Naive thymus-derived CD4-positive, alpha-beta T cell (primary cell): ENCODE measurements at regions not wholly inside any gene's neighbourhood (a gene's known extent, or its start where the extent isn't known, plus 50 kb on each side); places are given as distances from the start of the nearest gene placed in this dataset.

Experiments used
- ATAC-seq: fragments of 150-1000 bp; cut with Tn5 transposase; 2 replicates; pipeline ENCODE4 v1.10.0; 2021; ENCODE audit warnings: mild to moderate bottlenecking, moderate library complexity
- CTCF ChIA-PET: fragments of 350-600 bp; sonication (Branson Sonifier 250); formaldehyde crosslinking; loops from one replicate; lab custom pipeline; 2021; ENCODE audit warnings: antibody characterized with exemption; lab: Charles Lee
- POLR2A ChIA-PET: fragments of 350-600 bp; sonication (Branson Sonifier 250); formaldehyde crosslinking; loops from one replicate; lab custom pipeline; 2021; ENCODE audit warnings: antibody characterized with exemption, inconsistent platforms; lab: Charles Lee
- DNase-seq, 9 donors: peaks; one replicate each; pipeline versions ENCODE4 v3.0.0 to v3.0.0-alpha.2; 2020 to 2022; ENCODE audit warnings: mixed read lengths in 1 of 9
- H3K27ac ChIP-seq: one replicate; pipeline ENCODE4 v1.7.0; 2013; ENCODE audit warnings: mild to moderate bottlenecking, low read depth, low read length, moderate library complexity
- H3K27me3 ChIP-seq, 2 donors: one replicate each; pipeline ENCODE4 v1.7.0; 2013; ENCODE audit warnings: low read length in 2 of 2, mild to moderate bottlenecking in 2 of 2, moderate library complexity in 2 of 2; ENCODE audit not compliant: control insufficient read depth in 2 of 2, insufficient read depth in 2 of 2
- H3K36me3 ChIP-seq, 3 experiments: 1 replicate in 2 of 3; 2 replicates in 1 of 3; pipeline ENCODE4 v1.7.0; 2013; ENCODE audit warnings: low read length in 3 of 3, mild to moderate bottlenecking in 3 of 3, moderate library complexity in 1 of 3; ENCODE audit not compliant: insufficient read depth in 3 of 3, control insufficient read depth in 2 of 3
- H3K4me1 ChIP-seq, 2 donors: one replicate each; pipeline ENCODE4 v1.7.0; 2013; ENCODE audit warnings: low read length in 2 of 2, mild to moderate bottlenecking in 2 of 2, moderate library complexity in 1 of 2; ENCODE audit not compliant: control insufficient read depth in 2 of 2, insufficient read depth in 2 of 2
- H3K4me3 ChIP-seq: 2 replicates; pipeline ENCODE4 v1.7.0; 2013; ENCODE audit warnings: mild to moderate bottlenecking, low read length
- H3K9me3 ChIP-seq, 3 experiments: 1 replicate in 2 of 3; 2 replicates in 1 of 3; pipeline ENCODE4 v1.7.0; 2013; ENCODE audit warnings: low read length in 3 of 3; ENCODE audit not compliant: control insufficient read depth in 2 of 3
- H3K27ac Mint-ChIP-seq, 9 donors: one replicate each; pipeline ENCODE4 v1.8.0; 2020 to 2022; ENCODE audit warnings: mixed read lengths in 9 of 9, mild to moderate bottlenecking in 8 of 9, moderate library complexity in 5 of 9, inconsistent platforms in 2 of 9
- H3K27me3 Mint-ChIP-seq, 5 donors: one replicate each; pipeline ENCODE4 v1.8.0; 2021 to 2022; ENCODE audit warnings: mixed read lengths in 5 of 5, mild to moderate bottlenecking in 1 of 5
- H3K36me3 Mint-ChIP-seq, 5 donors: one replicate each; pipeline ENCODE4 v1.8.0; 2020 to 2022; ENCODE audit warnings: mixed read lengths in 5 of 5, mild to moderate bottlenecking in 3 of 5, inconsistent platforms in 1 of 5
- H3K4me1 Mint-ChIP-seq, 7 donors: one replicate each; pipeline ENCODE4 v1.8.0; 2020 to 2022; ENCODE audit warnings: mixed read lengths in 7 of 7, mild to moderate bottlenecking in 3 of 7, inconsistent platforms in 1 of 7
- H3K4me3 Mint-ChIP-seq, 10 donors: one replicate each; pipeline ENCODE4 v1.8.0; 2020 to 2022; ENCODE audit warnings: mild to moderate bottlenecking in 10 of 10, mixed read lengths in 10 of 10, moderate library complexity in 6 of 10, inconsistent platforms in 2 of 10
- H3K9me3 Mint-ChIP-seq, 11 donors: one replicate each; pipeline ENCODE4 v1.8.0; 2020 to 2022; ENCODE audit warnings: mixed read lengths in 11 of 11, mild to moderate bottlenecking in 4 of 11, inconsistent platforms in 1 of 11, moderate library complexity in 1 of 11
- intact Hi-C, 2 donors: fragments of 100-400 bp; cut with micrococcal nuclease; formaldehyde crosslinking; loops; one replicate each; pipeline ENCODE4 v1.15.1; 2023

DNA sequence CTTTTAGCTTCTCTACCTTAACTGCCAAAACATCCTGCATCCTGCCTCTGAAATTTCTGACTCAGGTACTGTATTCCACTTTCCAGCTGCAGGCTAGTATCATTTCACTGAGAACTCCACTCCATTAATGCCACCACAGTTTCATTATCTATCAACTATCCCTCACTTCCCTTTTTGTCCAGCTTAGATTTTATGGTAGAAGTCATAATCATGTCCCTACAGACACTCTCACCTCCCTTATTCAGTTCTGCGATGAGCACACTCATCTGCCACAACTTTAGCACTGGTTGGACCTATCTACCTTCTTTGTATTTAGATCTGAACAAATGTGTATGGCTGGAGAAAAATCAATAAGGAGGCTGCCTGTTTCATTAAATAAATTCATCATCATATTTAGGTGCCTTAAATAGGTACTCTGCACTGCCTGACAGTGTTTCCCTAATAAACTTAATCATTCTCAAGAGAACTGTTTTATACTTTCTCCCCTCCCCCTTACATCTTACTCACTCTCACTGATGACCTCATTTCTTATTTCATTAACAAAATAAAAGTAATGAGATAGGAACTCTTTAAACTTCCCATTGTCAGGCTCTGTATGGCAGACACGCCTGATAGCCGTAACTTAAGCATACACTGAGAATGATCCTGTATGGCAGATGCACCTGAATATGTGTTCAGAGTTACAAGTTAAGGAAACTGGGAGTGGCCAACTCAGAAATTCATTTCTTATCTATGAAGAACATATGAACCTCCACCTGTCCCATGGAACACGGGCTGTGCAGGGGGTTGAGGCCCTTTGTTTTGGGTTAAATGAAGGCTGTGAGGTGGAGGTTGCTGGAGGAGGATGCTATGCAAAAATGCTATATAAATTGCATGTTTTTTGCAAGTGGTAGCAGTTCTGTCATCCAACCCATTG, 95.3 kb upstream of the MAN1A1 start:
- POLR2A ChIA-PET: interaction anchor here (0.6 kb wide), 1 partner anchor 443 kb away, joined by 3 read pairs; no protein-coding TSS in a partner anchor
- DNase-seq: no peak
- peaks cover 0 to 23% (median 0%) of the 10 kb centered on the region in 5 donors for H3K36me3 Mint-ChIP-seq
- Histone ChIP-seq H3K27me3 (no peaks in the 10 kb centered on the region), H3K9me3 (no peaks in the 10 kb centered on the region), H3K4me3 (no peak overlapping the region), H3K36me3 (no peaks in the 10 kb centered on the region), H3K4me1 (no peaks in the 10 kb centered on the region), H3K27ac (no peak overlapping the region)
- H3K27ac Mint-ChIP-seq: peak overlapping the region in 1 of 9 donors; percentile 34
- peaks cover 0 to 48% (median 0%) of the 10 kb centered on the region in 7 donors for H3K4me1 Mint-ChIP-seq
- H3K9me3 Mint-ChIP-seq: peaks cover 0 to 13% (median 0%) of the 10 kb centered on the region in 11 donors
- ATAC-seq: peak; percentile 27
- H3K27me3 Mint-ChIP-seq: peaks cover 0 to 3% (median 0%) of the 10 kb centered on the region in 5 donors
- intact Hi-C loops: loop anchor here in 1 of 2 donors (2.0 kb wide), 1 partner anchor 14 kb away; no protein-coding TSS in a partner anchor
- CTCF ChIA-PET: no interaction called here
- H3K4me3 Mint-ChIP-seq: peak overlapping the region in 1 of 10 donors; percentile 5

DNA sequence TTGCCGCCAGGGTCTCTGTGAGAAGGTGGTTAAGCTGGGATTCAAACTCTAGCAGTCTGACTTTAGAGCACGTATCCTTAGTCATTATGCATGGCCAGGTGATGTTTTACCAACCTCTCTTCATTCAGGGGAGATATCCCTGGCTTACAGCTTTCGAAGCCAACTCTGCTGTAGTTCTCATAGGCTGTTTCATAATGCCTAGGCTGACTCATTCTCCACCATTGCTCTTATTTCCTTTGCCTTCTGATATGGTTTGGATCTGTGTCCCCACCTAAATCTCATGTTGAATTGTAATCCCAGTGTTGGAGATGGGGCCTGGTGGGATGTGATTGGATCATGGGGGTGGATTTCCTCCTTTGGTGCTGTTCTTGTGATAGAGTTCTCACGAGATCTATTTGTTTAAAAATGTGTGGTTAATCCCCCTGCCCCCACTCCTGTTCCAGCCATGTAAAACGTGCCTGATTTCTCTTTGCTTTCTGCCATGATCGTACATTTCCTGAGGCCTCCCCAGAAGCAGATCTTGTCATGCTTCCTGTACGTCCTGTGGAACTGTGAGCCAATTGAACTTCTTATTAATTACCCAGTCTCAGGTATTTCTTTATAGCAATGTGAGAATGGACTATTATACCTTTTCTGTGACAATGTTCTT, 94.6 kb upstream of the MAN1A1 start:
- Mint-ChIP-seq H3K27me3 (peaks cover 0 to 3% (median 0%) of the 10 kb centered on the region in 5 donors), H3K4me3 (peak overlapping the region in 1 of 10 donors; percentile 5), H3K4me1 (peaks cover 0 to 44% (median 0%) of the 10 kb centered on the region in 7 donors), H3K27ac (peak overlapping the region in 1 of 9 donors; percentile 34), H3K36me3 (peaks cover 0 to 21% (median 0%) of the 10 kb centered on the region in 5 donors), H3K9me3 (peaks cover 0 to 14% (median 0%) of the 10 kb centered on the region in 11 donors)
- no peak for ATAC-seq
- no peak overlapping the region for H3K27ac ChIP-seq
- ChIA-PET POLR2A (interaction anchor here (0.6 kb wide), 1 partner anchor 444 kb away, joined by 3 read pairs; no protein-coding TSS in a partner anchor), CTCF (no interaction called here)
- H3K9me3 ChIP-seq: no peaks in the 10 kb centered on the region
- no peaks in the 10 kb centered on the region for H3K27me3 ChIP-seq
- no peaks in the 10 kb centered on the region for H3K4me1 ChIP-seq
- H3K4me3 ChIP-seq: no peak overlapping the region
- intact Hi-C loops: loop anchor here in 1 of 2 donors (2.0 kb wide), 1 partner anchor 15 kb away; no protein-coding TSS in a partner anchor
- no peaks in the 10 kb centered on the region for H3K36me3 ChIP-seq
- DNase-seq: no peak

DNA sequence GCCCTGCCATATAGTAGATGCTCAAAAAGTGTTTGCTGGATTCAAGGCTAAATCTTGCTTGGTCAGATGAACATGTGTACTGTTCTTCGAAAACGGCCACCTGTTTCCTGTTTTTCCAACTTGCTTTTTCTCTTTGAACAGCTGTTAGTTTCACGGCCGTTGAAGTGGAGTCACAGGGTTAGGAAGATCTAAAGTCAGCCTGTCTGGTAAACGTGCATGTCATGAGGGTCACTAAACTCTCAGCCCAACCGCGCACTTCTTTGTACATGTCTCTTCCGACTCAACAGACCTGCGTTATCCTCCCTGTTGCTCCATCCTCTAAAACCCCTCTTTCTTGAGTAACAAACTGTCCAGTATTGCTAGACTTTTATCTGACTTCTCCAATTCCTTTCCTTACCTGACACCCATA, 93.2 kb upstream of the MAN1A1 start:
- CTCF ChIA-PET: interaction anchor here (0.5 kb wide), 1 partner anchor 290 kb away, joined by 3 read pairs; no protein-coding TSS in a partner anchor
- intact Hi-C loops: no loop called here

DNA sequence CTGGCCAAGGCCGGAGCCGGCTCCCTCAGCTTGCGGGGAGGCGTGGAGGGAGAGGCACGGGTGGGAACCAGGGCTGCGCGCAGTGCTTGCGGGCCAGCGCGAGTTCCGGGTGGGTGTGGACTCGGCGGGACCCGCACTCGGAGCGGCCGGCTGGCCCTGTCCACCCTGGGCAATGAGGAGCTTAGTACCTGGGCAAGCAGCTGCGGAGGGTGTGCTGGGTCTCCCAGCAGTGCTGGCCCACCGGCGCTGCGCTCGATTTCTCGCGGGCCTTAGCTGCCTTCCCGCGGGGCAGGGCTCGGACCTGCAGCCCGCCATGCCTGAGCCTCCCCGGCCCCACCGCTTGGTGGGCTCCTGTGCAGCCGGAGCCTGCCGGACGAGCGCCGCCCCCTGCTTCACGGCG, 91.4 kb upstream of the MAN1A1 start:
- H3K36me3 Mint-ChIP-seq: peaks cover 0 to 23% (median 0%) of the 10 kb centered on the region in 5 donors
- peaks cover 0 to 6% (median 0%) of the 10 kb centered on the region in 5 donors for H3K27me3 Mint-ChIP-seq
- H3K9me3 Mint-ChIP-seq: peaks cover 0 to 14% (median 0%) of the 10 kb centered on the region in 11 donors
- H3K4me1 Mint-ChIP-seq: peaks cover 0 to 33% (median 0%) of the 10 kb centered on the region in 7 donors
- Histone ChIP-seq H3K27me3 (no peaks in the 10 kb centered on the region), H3K36me3 (no peaks in the 10 kb centered on the region), H3K4me3 (no peak overlapping the region), H3K27ac (no peak overlapping the region), H3K4me1 (no peaks in the 10 kb centered on the region), H3K9me3 (no peaks in the 10 kb centered on the region)
- intact Hi-C loops: no loop called here
- CTCF ChIA-PET: no interaction called here
- no peak overlapping the region for H3K27ac Mint-ChIP-seq
- no peak overlapping the region for H3K4me3 Mint-ChIP-seq
- POLR2A ChIA-PET: interaction anchor here (0.6 kb wide), 1 partner anchor 29 kb away, joined by 3 read pairs; no protein-coding TSS in a partner anchor
- DNase-seq (no peak), ATAC-seq (no peak)

More for the DNA sequence above, 93.2 kb upstream of the MAN1A1 start:
- Mint-ChIP-seq H3K27me3 (peaks cover 0 to 6% (median 0%) of the 10 kb centered on the region in 5 donors), H3K9me3 (peaks cover 0 to 14% (median 0%) of the 10 kb centered on the region in 11 donors), H3K4me1 (peaks cover 0 to 41% (median 0%) of the 10 kb centered on the region in 7 donors), H3K36me3 (peaks cover 0 to 23% (median 0%) of the 10 kb centered on the region in 5 donors), H3K4me3 (peak overlapping the region in 1 of 10 donors; percentile 59), H3K27ac (peak overlapping the region in 1 of 9 donors; percentile 61)
- H3K9me3 ChIP-seq: no peaks in the 10 kb centered on the region
- no peak overlapping the region for H3K4me3 ChIP-seq
- POLR2A ChIA-PET: no interaction called here
- ATAC-seq (peak; percentile 54), DNase-seq (no peak)
- no peaks in the 10 kb centered on the region for H3K27me3 ChIP-seq
- no peaks in the 10 kb centered on the region for H3K36me3 ChIP-seq
- H3K4me1 ChIP-seq: no peaks in the 10 kb centered on the region
- H3K27ac ChIP-seq: no peak overlapping the region

DNA sequence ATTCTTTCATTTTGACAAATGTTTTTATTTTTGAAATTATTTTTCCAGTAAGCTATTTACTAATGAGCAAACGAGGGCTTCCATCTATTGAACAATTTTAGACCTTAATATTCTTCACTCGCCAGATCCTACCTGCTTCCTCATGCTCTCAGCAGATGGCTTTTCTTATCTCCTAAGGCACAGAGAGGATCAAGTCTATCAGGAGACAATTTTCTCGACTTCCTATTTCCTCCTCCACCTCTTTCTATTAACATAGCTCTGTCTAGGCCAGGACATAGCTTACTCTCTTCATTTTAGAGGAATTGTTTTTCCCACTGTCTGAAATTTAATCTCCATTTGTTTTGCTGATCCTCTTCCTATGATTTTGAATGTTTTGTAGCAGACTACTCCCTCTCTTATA, 87.0 kb upstream of the MAN1A1 start:
- Histone ChIP-seq H3K27me3 (no peaks in the 10 kb centered on the region), H3K4me1 (no peaks in the 10 kb centered on the region), H3K9me3 (no peaks in the 10 kb centered on the region), H3K27ac (no peak overlapping the region), H3K4me3 (no peak overlapping the region), H3K36me3 (no peaks in the 10 kb centered on the region)
- ATAC-seq (no peak), DNase-seq (no peak)
- ChIA-PET POLR2A (no interaction called here), CTCF (no interaction called here)
- H3K9me3 Mint-ChIP-seq: peaks cover 0 to 4% (median 0%) of the 10 kb centered on the region in 11 donors
- H3K27me3 Mint-ChIP-seq: peaks cover 0 to 8% (median 0%) of the 10 kb centered on the region in 5 donors
- H3K4me3 Mint-ChIP-seq: no peak overlapping the region
- no peaks in the 10 kb centered on the region for H3K4me1 Mint-ChIP-seq
- intact Hi-C loops: no loop called here
- H3K27ac Mint-ChIP-seq: no peak overlapping the region
- H3K36me3 Mint-ChIP-seq: peaks cover 0 to 2% (median 0%) of the 10 kb centered on the region in 5 donors

DNA sequence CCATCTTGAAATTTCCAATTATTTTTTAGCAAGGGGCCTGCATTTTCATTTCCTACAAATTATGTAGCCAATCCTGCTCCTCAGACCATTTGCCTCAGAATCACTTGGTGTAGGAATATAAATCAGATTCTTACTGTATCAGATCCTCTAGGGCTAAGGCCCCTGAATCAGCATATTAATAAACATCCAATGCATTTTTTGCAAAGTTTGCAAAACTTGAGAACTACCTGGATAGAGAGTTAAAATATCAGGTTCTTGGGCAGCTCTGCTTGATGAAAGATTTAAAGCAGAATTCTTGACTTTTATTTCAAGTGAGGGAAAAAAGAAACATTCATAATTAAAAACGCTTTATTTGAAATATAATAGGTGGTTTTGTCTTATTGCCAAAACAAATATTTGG, 82.2 kb upstream of the MAN1A1 start:
- Histone ChIP-seq H3K4me1 (no peaks in the 10 kb centered on the region), H3K4me3 (no peak overlapping the region), H3K36me3 (no peaks in the 10 kb centered on the region), H3K9me3 (no peaks in the 10 kb centered on the region), H3K27me3 (no peaks in the 10 kb centered on the region), H3K27ac (no peak overlapping the region)
- CTCF ChIA-PET: no interaction called here
- ATAC-seq (no peak), DNase-seq (no peak)
- no peaks in the 10 kb centered on the region for H3K9me3 Mint-ChIP-seq
- peaks cover 0 to 7% (median 0%) of the 10 kb centered on the region in 5 donors for H3K27me3 Mint-ChIP-seq
- H3K4me3 Mint-ChIP-seq: no peak overlapping the region
- POLR2A ChIA-PET: no interaction called here
- H3K4me1 Mint-ChIP-seq: no peaks in the 10 kb centered on the region
- H3K36me3 Mint-ChIP-seq: no peaks in the 10 kb centered on the region
- intact Hi-C loops: no loop called here
- no peak overlapping the region for H3K27ac Mint-ChIP-seq
